SJSA1 (cell line): ENCODE measurements at regions not wholly inside any gene's neighbourhood (a gene's known extent, or its start where the extent isn't known, plus 50 kb on each side); places are given as distances from the start of the nearest gene placed in this dataset.
"Not testable (repeated sequence)": the region's sequence is repeated elsewhere in the genome, so short reads cannot be mapped to it uniquely, and the experiment has no call there.

Source experiments
- DNase-seq, 2 experiments: peaks; one replicate each; pipeline ENCODE4 v3.0.0-alpha.2; 2015 to 2020; ENCODE audit warnings: low spot score in 2 of 2, low read depth in 1 of 2
- H3K27ac ChIP-seq: fragments of 250-450 bp; sonication (Bioruptor Pico); 2 replicates; pipeline ENCODE4 v1.5.1; 2020; ENCODE audit warnings: mild to moderate bottlenecking, moderate library complexity
- H3K27me3 ChIP-seq: fragments of 250-450 bp; sonication (Bioruptor Pico); replicated peaks from 2 replicates; pipeline ENCODE4 v1.5.1; 2020; ENCODE audit warnings: mild to moderate bottlenecking, moderate library complexity
- H3K36me3 ChIP-seq: fragments of 250-450 bp; sonication (Bioruptor Pico); 2 replicates; pipeline ENCODE4 v1.5.1; 2020; ENCODE audit warnings: mild to moderate bottlenecking
- H3K4me1 ChIP-seq: fragments of 250-450 bp; sonication (Bioruptor Pico); replicated peaks from 2 replicates; pipeline ENCODE4 v1.6.1; 2021; ENCODE audit warnings: mild to moderate bottlenecking
- H3K4me3 ChIP-seq: fragments of 250-450 bp; sonication (Bioruptor Pico); 2 replicates; pipeline ENCODE4 v1.5.1; 2020; ENCODE audit warnings: mild to moderate bottlenecking
- H3K9me3 ChIP-seq: fragments of 250-450 bp; sonication (Bioruptor Pico); replicated peaks from 2 replicates; pipeline ENCODE4 v1.5.1; 2020; ENCODE audit warnings: mild to moderate bottlenecking

DNA sequence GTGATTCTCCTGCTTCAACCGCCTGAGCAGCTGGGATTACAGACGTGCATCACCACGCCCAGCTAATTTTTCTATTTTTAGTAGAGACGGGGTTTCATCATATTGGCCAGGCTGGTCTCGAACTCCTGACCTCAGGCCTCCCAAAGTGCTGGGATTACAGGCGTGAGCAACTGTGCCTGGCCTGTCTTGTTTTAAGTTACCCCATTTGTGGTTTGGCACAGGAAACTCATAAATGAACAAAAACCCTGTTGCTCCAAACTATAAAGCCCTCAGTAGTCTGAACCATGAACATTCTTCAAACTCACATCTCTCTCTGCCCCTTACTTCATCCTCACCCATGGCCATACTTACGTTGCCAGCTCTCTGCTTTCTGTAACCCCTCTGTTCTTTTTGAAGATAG is 61.7 kb downstream of the RHOU start:
- H3K4me1 ChIP-seq, H3K27me3 ChIP-seq, H3K4me3 ChIP-seq, H3K36me3 ChIP-seq, DNase-seq, H3K9me3 ChIP-seq, H3K27ac ChIP-seq: not testable (repeated sequence)

DNA sequence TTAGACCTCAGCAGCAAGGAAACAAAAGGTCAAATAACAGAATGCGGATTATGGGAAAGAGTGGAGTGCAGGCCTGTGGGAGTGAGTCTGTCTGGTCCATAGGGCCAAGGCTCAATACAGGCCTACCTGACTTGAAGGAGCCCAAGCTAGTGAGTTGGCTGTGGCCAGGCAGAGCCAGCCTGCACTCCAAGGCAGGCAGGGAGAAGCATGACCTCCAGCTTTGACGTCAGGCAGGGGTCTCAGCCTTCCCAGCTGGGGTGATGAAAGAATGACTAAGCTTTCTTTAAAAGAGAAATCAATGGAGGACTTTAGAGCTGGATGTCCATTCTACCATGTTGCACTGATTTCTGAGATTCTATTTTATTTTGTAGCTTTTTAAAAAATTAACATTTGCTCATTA is 62.8 kb downstream of the RHOU start:
- no peak overlapping the region for H3K27ac ChIP-seq
- no peaks in the 10 kb centered on the region for H3K9me3 ChIP-seq
- H3K36me3 ChIP-seq, result no peaks in the 10 kb centered on the region
- DNase-seq, result no peak
- H3K27me3 ChIP-seq, result no peaks in the 10 kb centered on the region; the same call in 1 of the 2 replicates
- no peak overlapping the region for H3K4me3 ChIP-seq
- H3K4me1 ChIP-seq, result no peaks in the 10 kb centered on the region

DNA sequence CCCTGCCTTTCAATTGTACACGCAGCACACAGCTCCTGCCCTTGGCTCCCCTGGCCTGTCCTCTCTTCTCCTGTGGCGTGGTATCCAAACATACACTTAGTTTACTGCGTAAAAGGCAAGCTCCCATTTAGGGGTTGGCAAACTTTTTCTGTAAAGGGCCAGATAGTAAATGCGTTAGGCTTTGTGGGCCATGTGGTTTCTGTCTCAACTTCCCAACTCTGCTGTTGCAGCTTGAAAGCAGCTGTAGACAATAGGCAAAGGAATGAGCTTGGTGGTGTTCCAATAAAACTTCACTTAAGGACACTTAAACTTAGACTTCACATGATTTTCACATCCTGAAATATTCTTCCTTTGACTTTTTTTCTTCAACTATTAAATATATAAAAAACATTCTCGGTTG is 63.3 kb downstream of the RHOU start:
- Histone ChIP-seq H3K27ac (no peak overlapping the region), H3K36me3 (no peaks in the 10 kb centered on the region), H3K4me3 (no peak overlapping the region), H3K9me3 (no peaks in the 10 kb centered on the region), H3K4me1 (no peaks in the 10 kb centered on the region), H3K27me3 (no peaks in the 10 kb centered on the region; the same call in 1 of the 2 replicates)
- DNase-seq, result no peak

DNA sequence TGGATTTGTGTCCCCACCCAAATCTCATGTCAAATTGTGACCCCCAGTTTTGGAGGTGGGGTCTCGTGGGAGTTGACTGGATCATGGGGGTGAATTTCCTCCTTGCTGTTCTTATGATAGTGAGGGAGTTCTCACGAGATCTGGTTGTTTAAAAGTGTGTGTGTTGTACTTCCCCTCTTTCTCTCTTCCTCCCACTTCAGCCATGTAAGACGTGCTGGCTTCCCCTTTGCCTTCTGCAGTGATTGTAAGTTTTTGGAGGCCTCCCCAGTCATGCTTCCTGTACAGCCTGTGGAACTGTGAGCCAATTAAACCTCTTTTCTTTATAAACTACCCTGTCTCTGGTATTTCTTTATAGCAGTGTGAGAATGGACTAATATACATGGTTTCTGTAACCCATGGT is 64.6 kb downstream of the RHOU start:
- H3K9me3 ChIP-seq, result no peaks in the 10 kb centered on the region
- DNase-seq, result peak in 1 of 2 experiments; percentile 5
- no peak overlapping the region for H3K4me3 ChIP-seq
- no peaks in the 10 kb centered on the region; the same call in 1 of the 2 replicates for H3K27me3 ChIP-seq
- H3K27ac ChIP-seq, result no peak overlapping the region
- H3K4me1 ChIP-seq, result no peaks in the 10 kb centered on the region
- H3K36me3 ChIP-seq, result no peaks in the 10 kb centered on the region

DNA sequence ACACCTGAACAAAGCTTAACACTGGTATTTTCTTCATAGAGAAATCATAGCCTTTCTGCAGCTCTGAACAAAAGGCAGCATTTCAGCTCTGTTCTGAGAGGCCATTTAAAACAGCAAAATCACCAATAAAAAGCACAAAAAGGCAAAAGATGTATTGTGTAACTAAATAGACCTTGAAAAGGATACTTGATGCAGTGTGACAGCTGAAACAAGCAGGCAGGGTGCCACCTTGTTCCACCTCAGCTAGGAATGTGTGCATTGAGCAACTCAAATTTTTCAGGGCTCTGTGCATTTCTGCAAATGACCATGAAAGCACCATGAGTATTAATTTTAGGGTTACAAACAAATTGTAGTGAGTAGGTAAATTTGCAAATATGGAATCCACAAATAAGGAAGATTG is 65.8 kb downstream of the RHOU start:
- H3K27me3 ChIP-seq, result no peaks in the 10 kb centered on the region; the same call in 1 of the 2 replicates
- no peaks in the 10 kb centered on the region for H3K4me1 ChIP-seq
- H3K4me3 ChIP-seq, result no peak overlapping the region
- no peak overlapping the region for H3K27ac ChIP-seq
- H3K36me3 ChIP-seq, result no peaks in the 10 kb centered on the region
- peak in 1 of 2 experiments; percentile 5 for DNase-seq
- H3K9me3 ChIP-seq, result no peaks in the 10 kb centered on the region

DNA sequence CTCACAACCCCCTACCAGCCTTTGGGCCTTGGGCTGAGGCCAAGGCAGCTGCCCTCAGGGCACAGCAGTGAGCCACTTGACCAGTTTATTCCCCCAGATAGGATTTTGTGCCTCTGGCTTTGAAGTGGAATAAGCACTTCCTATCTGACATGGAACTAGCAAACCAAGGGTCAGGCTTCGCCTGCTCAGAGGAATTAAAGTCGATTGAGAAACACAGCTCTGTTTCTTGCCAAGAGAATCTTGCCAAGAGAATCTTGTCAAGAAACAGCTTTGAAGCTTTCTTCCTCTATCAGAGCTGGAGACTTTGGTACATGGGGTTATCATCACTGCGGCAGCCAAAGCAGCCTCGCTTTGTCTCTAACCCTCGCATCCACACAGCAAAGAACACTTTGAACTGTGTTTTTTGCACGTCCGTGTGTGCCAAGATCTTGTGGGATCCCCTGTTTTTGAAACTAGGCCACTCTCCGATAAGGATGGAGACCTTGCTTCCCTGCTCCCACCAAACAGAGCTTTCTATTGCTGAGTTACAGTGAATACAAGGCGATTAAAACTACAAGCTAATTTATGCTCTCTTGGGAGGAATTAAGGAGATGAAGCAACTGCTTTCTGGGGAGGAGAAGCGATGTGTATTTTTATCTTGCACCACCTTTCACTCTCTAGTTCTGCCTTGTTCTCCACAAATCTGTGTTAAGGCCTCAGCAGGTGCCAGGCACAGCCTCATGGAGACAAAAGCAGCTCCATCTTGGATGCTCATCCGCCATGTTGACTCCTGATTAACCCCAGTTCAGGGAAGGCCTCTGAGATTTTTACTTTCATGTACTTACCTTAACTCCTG is 67.3 kb downstream of the RHOU start:
- H3K27me3 ChIP-seq, result no peaks in the 10 kb centered on the region; the same call in 1 of the 2 replicates
- H3K4me3 ChIP-seq, result no peak overlapping the region
- peak in 1 of 2 experiments; percentile 12 for DNase-seq
- H3K27ac ChIP-seq, result no peak overlapping the region
- no peaks in the 10 kb centered on the region for H3K4me1 ChIP-seq
- no peaks in the 10 kb centered on the region for H3K36me3 ChIP-seq
- H3K9me3 ChIP-seq, result no peaks in the 10 kb centered on the region

DNA sequence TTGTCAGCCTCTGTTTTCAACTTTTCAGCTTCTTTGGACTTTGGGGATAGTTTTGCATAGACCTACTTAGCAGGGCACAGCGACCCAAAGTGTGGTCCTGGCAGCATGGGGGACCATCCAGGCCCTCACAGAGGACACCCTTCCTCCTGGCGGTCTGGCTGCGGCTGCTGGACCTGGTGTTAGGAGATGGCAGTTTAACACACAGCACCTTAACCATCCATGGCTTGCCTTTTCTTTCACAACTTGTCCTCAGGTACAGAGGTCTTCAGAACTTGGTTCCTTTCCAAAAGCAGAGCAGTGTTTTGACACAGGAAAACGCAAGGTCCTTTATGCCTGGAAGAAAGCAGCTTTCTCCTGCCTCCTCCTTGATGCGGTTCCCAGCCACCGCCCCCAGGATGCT is 68.1 kb downstream of the RHOU start:
- no peak overlapping the region for H3K27ac ChIP-seq
- H3K9me3 ChIP-seq, result no peaks in the 10 kb centered on the region
- DNase-seq, result no peak
- no peak overlapping the region for H3K4me3 ChIP-seq
- H3K36me3 ChIP-seq, result no peaks in the 10 kb centered on the region
- no peaks in the 10 kb centered on the region; the same call in 1 of the 2 replicates for H3K27me3 ChIP-seq
- no peaks in the 10 kb centered on the region for H3K4me1 ChIP-seq

DNA sequence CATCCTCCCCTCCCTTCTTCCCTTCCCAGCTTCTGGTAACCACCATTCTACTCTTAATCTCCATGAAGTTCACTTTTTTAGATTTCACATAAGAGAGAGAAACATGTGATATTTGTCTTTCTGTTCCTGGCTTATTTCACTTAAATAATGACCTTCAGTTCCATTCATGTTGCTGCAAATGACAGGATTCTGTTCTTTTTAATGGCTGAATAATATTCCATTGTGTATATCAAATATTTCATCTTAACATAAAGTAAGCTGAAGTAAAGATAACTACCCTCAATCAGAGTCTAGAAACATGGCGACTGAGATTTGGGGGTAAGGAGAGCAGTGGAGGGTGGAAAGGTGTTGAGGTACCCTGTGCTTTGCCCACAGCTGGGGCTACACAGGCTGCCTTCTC is 68.9 kb downstream of the RHOU start:
- H3K9me3 ChIP-seq, result no peaks in the 10 kb centered on the region
- no peaks in the 10 kb centered on the region; the same call in 1 of the 2 replicates for H3K27me3 ChIP-seq
- no peak for DNase-seq
- no peaks in the 10 kb centered on the region for H3K36me3 ChIP-seq
- H3K4me1 ChIP-seq, result no peaks in the 10 kb centered on the region
- H3K27ac ChIP-seq, result no peak overlapping the region
- no peak overlapping the region for H3K4me3 ChIP-seq

DNA sequence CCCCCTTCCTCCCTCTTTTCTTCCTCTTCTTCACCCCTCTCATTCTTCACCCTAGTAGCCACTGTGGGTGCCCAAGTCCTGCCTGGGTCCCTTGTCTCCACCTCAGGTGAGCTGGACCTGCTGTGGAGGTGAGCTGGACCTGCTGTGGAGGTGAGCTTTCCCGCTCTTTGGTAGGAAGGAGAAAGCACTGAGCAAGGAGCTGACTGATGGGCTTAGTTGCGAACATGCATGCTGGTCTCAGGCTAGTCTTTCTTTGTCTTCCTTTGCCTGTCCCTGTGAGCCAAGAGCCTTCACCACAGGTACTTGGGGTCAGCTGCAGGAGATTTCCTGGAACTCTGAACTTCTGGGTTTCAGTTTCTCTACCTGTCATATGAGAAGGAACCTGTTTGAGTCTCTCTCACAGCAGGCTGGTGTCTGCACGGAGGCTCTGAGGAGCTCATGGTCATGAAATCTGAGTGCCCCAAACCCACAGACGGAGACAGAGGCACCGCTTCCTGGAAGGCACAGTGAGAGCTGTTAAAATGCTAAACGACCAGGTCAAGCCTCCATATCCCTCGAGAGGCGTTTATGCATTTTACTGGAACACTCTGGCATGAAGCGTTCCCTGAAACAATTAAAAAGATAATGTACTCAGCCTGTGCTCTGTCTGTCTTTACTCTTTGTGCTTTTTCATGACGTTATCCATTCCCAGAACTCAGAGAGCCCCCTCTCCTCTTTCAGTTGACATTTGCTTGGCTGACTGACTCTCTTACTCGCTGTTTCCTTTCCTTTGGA is 69.5 kb downstream of the RHOU start:
- Histone ChIP-seq H3K36me3 (no peaks in the 10 kb centered on the region), H3K27ac (no peak overlapping the region), H3K27me3 (no peaks in the 10 kb centered on the region; the same call in 1 of the 2 replicates), H3K4me3 (no peak overlapping the region), H3K4me1 (no peaks in the 10 kb centered on the region), H3K9me3 (no peaks in the 10 kb centered on the region)
- no peak for DNase-seq

DNA sequence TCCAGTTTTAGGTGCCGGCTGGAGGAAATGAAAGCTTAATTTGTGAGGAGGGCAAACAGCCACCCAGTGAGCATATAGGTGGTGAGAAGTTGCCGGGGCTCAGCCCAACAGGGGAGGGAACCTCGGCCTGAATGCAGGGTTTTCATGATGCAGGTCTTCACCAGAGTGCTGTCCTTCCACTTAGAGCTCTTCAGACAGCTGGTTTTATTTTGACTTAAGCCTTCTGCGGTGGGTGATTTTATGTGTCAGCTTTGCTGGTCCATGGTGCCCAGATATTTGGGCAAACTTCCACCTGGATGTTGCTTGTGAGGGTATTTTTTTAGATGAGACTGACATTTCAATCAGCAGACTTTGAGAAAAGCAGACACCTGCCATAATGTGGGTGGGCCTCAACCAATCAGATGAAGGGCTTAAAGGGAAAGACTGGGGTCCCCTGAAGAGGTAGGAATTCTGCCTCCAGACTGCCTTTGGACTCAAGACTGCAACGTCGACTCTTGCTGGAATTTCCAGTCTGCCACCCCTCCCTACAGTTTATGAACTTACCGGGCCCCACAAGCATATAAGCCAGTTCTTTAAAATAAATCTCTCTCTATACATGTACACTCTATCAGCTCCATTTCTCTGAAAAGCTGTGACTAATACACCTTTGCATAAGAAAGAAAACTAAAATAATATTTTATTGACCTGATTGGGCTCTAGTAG is 72.8 kb downstream of the RHOU start:
- no peak for DNase-seq

DNA sequence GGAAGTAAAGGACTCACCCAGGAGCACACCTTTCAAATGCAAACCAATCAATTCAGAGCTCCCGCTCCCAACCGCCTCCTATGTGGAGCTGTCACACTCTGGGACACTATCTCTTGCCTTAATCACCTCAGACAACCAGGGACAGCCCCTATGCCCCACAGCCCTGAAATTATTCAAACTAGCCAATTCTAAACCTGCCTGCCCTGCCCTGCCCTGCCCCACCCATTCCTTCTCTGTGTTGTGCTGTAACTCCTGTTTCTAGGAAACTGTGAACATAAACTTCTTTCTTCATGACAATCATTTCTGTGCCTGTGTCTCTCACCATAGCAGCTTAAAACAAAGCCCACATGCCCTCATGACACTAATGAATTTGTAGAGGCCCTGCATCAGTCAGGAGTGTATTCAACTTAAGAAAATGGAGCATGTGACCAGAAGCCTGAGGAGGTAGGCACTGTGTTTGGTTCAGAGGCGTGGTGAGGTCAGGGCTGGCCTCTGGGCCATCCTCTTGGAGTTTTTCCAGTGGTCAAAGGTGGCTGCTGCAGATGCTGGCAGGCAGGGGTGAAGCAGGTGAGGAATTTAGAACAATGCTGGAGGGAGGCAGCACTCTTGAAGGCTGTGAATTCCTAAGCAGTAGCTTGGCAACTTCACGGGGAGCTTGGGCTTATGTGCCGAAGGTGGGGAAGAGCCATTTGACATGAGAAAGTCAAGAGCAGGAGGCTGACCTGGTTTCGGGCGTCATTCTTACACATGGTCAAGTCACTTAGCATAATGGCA is 74.5 kb downstream of the RHOU start:
- Histone ChIP-seq H3K27me3 (no peaks in the 10 kb centered on the region), H3K36me3 (no peaks in the 10 kb centered on the region), H3K4me3 (no peak overlapping the region), H3K27ac (no peak overlapping the region), H3K4me1 (no peaks in the 10 kb centered on the region), H3K9me3 (no peaks in the 10 kb centered on the region)
- no peak for DNase-seq

More for the DNA sequence above, 72.8 kb downstream of the RHOU start:
- Histone ChIP-seq H3K4me3 (no peak overlapping the region), H3K4me1 (no peaks in the 10 kb centered on the region), H3K27me3 (no peaks in the 10 kb centered on the region), H3K27ac (no peak overlapping the region), H3K9me3 (no peaks in the 10 kb centered on the region), H3K36me3 (no peaks in the 10 kb centered on the region)

DNA sequence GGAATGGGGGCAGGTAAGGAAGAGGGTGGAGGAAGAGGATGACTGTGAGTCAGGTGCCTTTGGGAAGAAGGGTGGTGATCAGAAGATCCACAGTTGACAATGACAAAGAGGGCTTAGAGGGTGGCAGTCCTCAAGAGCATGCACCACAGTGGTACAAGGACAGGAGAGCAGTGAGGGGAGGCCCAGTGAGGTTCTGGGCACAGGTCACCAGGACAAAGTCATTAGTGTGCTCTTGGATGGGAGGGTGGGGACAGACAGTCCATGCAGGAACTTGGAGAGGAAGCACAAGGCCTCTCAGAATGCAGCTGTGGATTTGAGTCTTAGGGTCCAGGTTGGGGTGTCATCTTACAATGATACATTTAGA is 75.1 kb downstream of the RHOU start:
- Histone ChIP-seq H3K4me3 (no peak overlapping the region), H3K36me3 (no peaks in the 10 kb centered on the region), H3K4me1 (no peaks in the 10 kb centered on the region), H3K27ac (no peak overlapping the region), H3K27me3 (no peaks in the 10 kb centered on the region), H3K9me3 (no peaks in the 10 kb centered on the region)
- no peak for DNase-seq
